Neural progenitor cell (in vitro differentiated cells): ENCODE measurements at regions not wholly inside any gene's neighbourhood (a gene's known extent, or its start where the extent isn't known, plus 50 kb on each side); places are given as distances from the start of the nearest gene placed in this dataset.

Experiments used
- EZH2phosphoT487 ChIP-seq: fragments of 200-600 bp; sonication (generic); IDR thresholded peaks from 2 replicates; pipeline ENCODE4 v1.6.1; 2017; ENCODE audit warnings: antibody characterized with exemption
- TF ChIP-seq, protein P1 (sequence below): fragments of 200-600 bp; sonication (generic); IDR thresholded peaks from 2 replicates; pipeline ENCODE4 v1.5.1; 2017; ENCODE audit warnings: antibody characterized with exemption, mild to moderate bottlenecking

DNA sequence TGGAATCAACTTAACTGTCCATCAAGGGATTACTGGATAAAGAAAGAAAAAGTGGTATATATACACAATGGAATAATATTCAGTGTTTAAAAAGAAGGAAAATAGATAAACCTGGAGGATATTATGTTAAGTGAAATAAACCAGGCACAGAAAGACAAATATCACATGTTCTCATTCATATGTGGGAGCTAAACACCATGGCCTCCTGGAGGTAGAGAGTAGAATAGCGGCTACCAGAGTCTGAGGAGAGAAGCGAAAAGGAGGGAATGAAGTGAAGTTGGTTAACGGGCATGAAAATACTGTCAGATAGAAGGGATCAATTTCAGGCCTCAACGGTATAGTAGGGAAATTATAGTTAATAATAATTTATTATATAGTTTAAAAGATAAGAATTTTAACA, 147.5 kb upstream of the OBI1 start:
- TF ChIP-seq, protein P1, sequence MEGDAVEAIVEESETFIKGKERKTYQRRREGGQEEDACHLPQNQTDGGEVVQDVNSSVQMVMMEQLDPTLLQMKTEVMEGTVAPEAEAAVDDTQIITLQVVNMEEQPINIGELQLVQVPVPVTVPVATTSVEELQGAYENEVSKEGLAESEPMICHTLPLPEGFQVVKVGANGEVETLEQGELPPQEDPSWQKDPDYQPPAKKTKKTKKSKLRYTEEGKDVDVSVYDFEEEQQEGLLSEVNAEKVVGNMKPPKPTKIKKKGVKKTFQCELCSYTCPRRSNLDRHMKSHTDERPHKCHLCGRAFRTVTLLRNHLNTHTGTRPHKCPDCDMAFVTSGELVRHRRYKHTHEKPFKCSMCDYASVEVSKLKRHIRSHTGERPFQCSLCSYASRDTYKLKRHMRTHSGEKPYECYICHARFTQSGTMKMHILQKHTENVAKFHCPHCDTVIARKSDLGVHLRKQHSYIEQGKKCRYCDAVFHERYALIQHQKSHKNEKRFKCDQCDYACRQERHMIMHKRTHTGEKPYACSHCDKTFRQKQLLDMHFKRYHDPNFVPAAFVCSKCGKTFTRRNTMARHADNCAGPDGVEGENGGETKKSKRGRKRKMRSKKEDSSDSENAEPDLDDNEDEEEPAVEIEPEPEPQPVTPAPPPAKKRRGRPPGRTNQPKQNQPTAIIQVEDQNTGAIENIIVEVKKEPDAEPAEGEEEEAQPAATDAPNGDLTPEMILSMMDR, result peak; percentile 53
- TF ChIP-seq EZH2phosphoT487, result no peak
